Adrenal gland (tissue), 9 donors: ENCODE measurements at regions not wholly inside any gene's neighbourhood (a gene's known extent, or its start where the extent isn't known, plus 50 kb on each side); places are given as distances from the start of the nearest gene placed in this dataset.

Source experiments
- DNase-seq, 7 donors: peaks; one replicate each; pipeline ENCODE4 v3.0.0-alpha.2; 2019 to 2020
- H3K27ac ChIP-seq, 5 donors: fragments of 200-600 bp; sonication (generic) in 4 of 5; 1 replicate in 3 of 5; 2 replicates in 2 of 5; pipeline versions ENCODE4 v1.5.1 to v1.8.0; 2016 to 2020; ENCODE audit warnings: mild to moderate bottlenecking in 1 of 5
- H3K27me3 ChIP-seq: fragments of 200-600 bp; 2 replicates; pipeline ENCODE4 v1.8.0; 2021
- H3K36me3 ChIP-seq, 2 donors: fragments of 200-600 bp; replicated peaks in 1 of 2; 1 replicate in 1 of 2; 2 replicates in 1 of 2; pipeline versions ENCODE4 v1.5.1 to v1.8.0; 2018 to 2022
- H3K4me1 ChIP-seq, 2 donors: fragments of 200-600 bp; replicated peaks in 1 of 2; 1 replicate in 1 of 2; 2 replicates in 1 of 2; pipeline versions ENCODE4 v1.5.1 to v1.8.0; 2018 to 2021
- H3K4me3 ChIP-seq, 4 donors: fragments of 200-600 bp; sonication (generic) in 3 of 4; one replicate each; pipeline ENCODE4 v1.5.1; 2016 to 2018
- H3K9me3 ChIP-seq, 3 donors: fragments of 200-600 bp; sonication (generic) in 1 of 3; replicated peaks in 1 of 3; 1 replicate in 2 of 3; 2 replicates in 1 of 3; pipeline versions ENCODE4 v1.5.1 to v1.8.0; 2016 to 2021
- CTCF ChIP-seq, 6 experiments: fragments of 450-650 bp in 4 of 6; fragments of 200-600 bp in 2 of 6; sonication (generic) in 1 of 6; IDR thresholded peaks; 1 replicate in 5 of 6; 2 replicates in 1 of 6; pipeline versions ENCODE4 v1.5.1 to v1.8.0; 2016 to 2021; ENCODE audit warnings: antibody characterized with exemption in 6 of 6, mild to moderate bottlenecking in 2 of 6, moderate library complexity in 1 of 6
- POLR2A ChIP-seq, 2 donors: fragments of 450-650 bp; IDR thresholded peaks; one replicate each; pipeline ENCODE4 v1.6.1; 2017; ENCODE audit warnings: antibody characterized with exemption in 2 of 2, mild to moderate bottlenecking in 2 of 2, moderate library complexity in 1 of 2
- WGBS, 4 donors: extraction: QIAGEN DNeasy Blood & Tissue Kit in 2 of 4; methylation state at CpG; one replicate each; pipeline versions ENCODE4 v1.1.5 to v1.1.7; 2013 to 2017; 5-methylcytosine and 5-hydroxymethylcytosine counted together
- intact Hi-C, 2 donors: fragments of 100-400 bp; cut with DNase I; formaldehyde crosslinking; loops; one replicate each; pipeline versions ENCODE4 v1.14.1 to v1.15.0; 2022 to 2023
- donor health status: healthy with polysubstance abuse.
- donor health status: Bipolar disorder and iron deficiency.
- donor health status: DM: yes; HTN: yes; CAD: no.
- donor health status: DM: no; HTN: no; CAD: no.
- donor health status: DM: no; HTN: no; CAD: no.

GRCh38 chr6:40961831-40962230 is 77.2 kb downstream of the UNC5CL start:
- no peak overlapping the region for H3K4me3 ChIP-seq
- no peak for DNase-seq
- no peaks in the 10 kb centered on the region for H3K4me1 ChIP-seq
- H3K27me3 ChIP-seq: no peaks in the 10 kb centered on the region
- intact Hi-C loops: no loop called here
- no peaks in the 10 kb centered on the region for H3K36me3 ChIP-seq
- TF ChIP-seq CTCF (IDR thresholded peaks at IDR 0.05) (no peak), POLR2A (IDR thresholded peaks at IDR 0.05) (no peak)
- no peaks in the 10 kb centered on the region for H3K9me3 ChIP-seq
- WGBS, 4 donors: 95 to 98% (median 97%) methylated on average over 4 of the region's 4 CpGs
- no peak overlapping the region for H3K27ac ChIP-seq

GRCh38 chr6:40960742-40961430 is 78.1 kb downstream of the UNC5CL start:
- TF ChIP-seq CTCF (IDR thresholded peaks at IDR 0.05): no peak
- TF ChIP-seq POLR2A (IDR thresholded peaks at IDR 0.05): no peak
- 77 to 92% (median 87%) methylated on average over 3 to 14 of the region's 14 CpGs for WGBS, 4 donors
- Histone ChIP-seq H3K4me1 (no peaks in the 10 kb centered on the region), H3K9me3 (no peaks in the 10 kb centered on the region), H3K27ac (no peak overlapping the region), H3K27me3 (no peaks in the 10 kb centered on the region), H3K4me3 (no peak overlapping the region), H3K36me3 (no peaks in the 10 kb centered on the region)
- DNase-seq: no peak
- intact Hi-C loops: no loop called here

- TF ChIP-seq POLR2A (IDR thresholded peaks at IDR 0.05) (no peak), CTCF (IDR thresholded peaks at IDR 0.05) (no peak)
- Histone ChIP-seq H3K36me3 (no peaks in the 10 kb centered on the region), H3K27ac (no peak overlapping the region), H3K27me3 (no peaks in the 10 kb centered on the region), H3K4me3 (no peak overlapping the region), H3K4me1 (no peaks in the 10 kb centered on the region), H3K9me3 (no peaks in the 10 kb centered on the region)
- WGBS, 4 donors: 90 to 100% (median 98%) methylated on average over 2 of the region's 2 CpGs
- intact Hi-C loops: no loop called here
- no peak for DNase-seq
These were observed 79.2 kb downstream of the UNC5CL start for GRCh38 chr6:40959781-40960327.

- Histone ChIP-seq H3K36me3 (no peaks in the 10 kb centered on the region), H3K4me1 (no peaks in the 10 kb centered on the region), H3K27ac (no peak overlapping the region), H3K27me3 (no peaks in the 10 kb centered on the region), H3K9me3 (no peaks in the 10 kb centered on the region), H3K4me3 (no peak overlapping the region)
- intact Hi-C loops: no loop called here
- 80 to 100% (median 90%) methylated on average over 1 of the region's 1 CpG for WGBS, 4 donors
- no peak for DNase-seq
- TF ChIP-seq POLR2A (IDR thresholded peaks at IDR 0.05) (no peak), CTCF (IDR thresholded peaks at IDR 0.05) (no peak)
These were observed 80.3 kb downstream of the UNC5CL start for GRCh38 chr6:40958738-40959137.
